AG04449 (cell line): ENCODE measurements at regions not wholly inside any gene's neighbourhood (a gene's known extent, or its start where the extent isn't known, plus 50 kb on each side); places are given as distances from the start of the nearest gene placed in this dataset.

Source experiments
- CTCF ChIA-PET: fragments of 350-600 bp; formaldehyde crosslinking; extraction: SDS; loops from one replicate; lab custom pipeline; 2021; ENCODE audit warnings: antibody characterized with exemption; lab: Yijun Ruan, JAX
- POLR2A ChIA-PET: fragments of 400-600, 350-600 bp; formaldehyde crosslinking; extraction: SDS; loops from one replicate; lab custom pipeline; 2020; ENCODE audit warnings: antibody characterized with exemption, inconsistent platforms; lab: Yijun Ruan, JAX
- DNase-seq: peaks from one replicate; pipeline ENCODE4 v3.0.0-alpha.2; 2010; ENCODE audit warnings: low read depth, low spot score
- H3K4me3 ChIP-seq: 2 replicates; pipeline ENCODE4 v1.5.1; 2011; ENCODE audit warnings: low read depth, mild to moderate bottlenecking, control low read depth, low read length
- CTCF ChIP-seq: IDR thresholded peaks from one replicate; pipeline ENCODE4 v1.5.1; 2011; ENCODE audit warnings: mild to moderate bottlenecking, moderate library complexity, low read length, control low read depth, inconsistent platforms; ENCODE audit not compliant: insufficient read depth; ENCODE audit errors: missing control alignments

GRCh38 chr18:47586418-47587070 is 335.1 kb upstream of the SKOR2 start:
- DNase-seq = no peak
- ChIA-PET CTCF (no interaction called here), POLR2A (no interaction called here)
- no peak overlapping the region for H3K4me3 ChIP-seq
- no peak for TF ChIP-seq CTCF

- no peak for DNase-seq
- POLR2A ChIA-PET = no interaction called here
- CTCF ChIA-PET = no interaction called here
- no peak for TF ChIP-seq CTCF
- H3K4me3 ChIP-seq = no peak overlapping the region
These were observed 334.5 kb upstream of the SKOR2 start for GRCh38 chr18:47585914-47586313.

GRCh38 chr18:47585136-47585535 is 333.7 kb upstream of the SKOR2 start:
- TF ChIP-seq CTCF = no peak
- ChIA-PET CTCF (no interaction called here), POLR2A (no interaction called here)
- no peak for DNase-seq
- no peak overlapping the region for H3K4me3 ChIP-seq

- ChIA-PET POLR2A (no interaction called here), CTCF (no interaction called here)
- DNase-seq = no peak
- H3K4me3 ChIP-seq = no peak overlapping the region
- TF ChIP-seq CTCF = no peak
These were observed 330.6 kb upstream of the SKOR2 start for GRCh38 chr18:47582093-47582492.

- no peak for TF ChIP-seq CTCF
- CTCF ChIA-PET = interaction anchor here (0.8 kb wide), 1 partner anchor 362 kb away, joined by 3 read pairs; no protein-coding TSS in a partner anchor
- no peak overlapping the region for H3K4me3 ChIP-seq
- POLR2A ChIA-PET = no interaction called here
- DNase-seq = no peak
These were observed 326.1 kb upstream of the SKOR2 start for GRCh38 chr18:47577520-47577919.

GRCh38 chr18:47574966-47575365 is 323.5 kb upstream of the SKOR2 start:
- POLR2A ChIA-PET = no interaction called here
- no peak overlapping the region for H3K4me3 ChIP-seq
- DNase-seq = no peak
- CTCF ChIA-PET = no interaction called here
- no peak for TF ChIP-seq CTCF
